ENCODE measurements at regions not wholly inside any gene's neighbourhood (a gene's known extent, or its start where the extent isn't known, plus 50 kb on each side); places are given as distances from the start of the nearest gene placed in this dataset.

- TF ChIP-seq POLR2A (IDR thresholded peaks at IDR 0.05): no peak
- TF ChIP-seq EP300 (IDR thresholded peaks at IDR 0.05): no peak
- TF ChIP-seq POLR2AphosphoS5 (IDR thresholded peaks at IDR 0.05): no peak
- TF ChIP-seq CTCF (IDR thresholded peaks at IDR 0.05): no peak
- H3K36me3 ChIP-seq: no peaks in the 10 kb centered on the region
- H3K4me3 ChIP-seq: no peak overlapping the region
- 60 to 86% methylated on average over 3 to 4 of the region's 5 CpGs for WGBS, 2 donors (ENCODE audit: low coverage in 1 of 2)
- H3K4me1 ChIP-seq: no peaks in the 10 kb centered on the region
- no peak overlapping the region for H3K27ac ChIP-seq
- H3K27me3 ChIP-seq: no peaks in the 10 kb centered on the region
- ATAC-seq: no peak
- no peaks in the 10 kb centered on the region for H3K9me3 ChIP-seq
These were observed 312.6 kb downstream of the FGFR2 start for GRCh38 chr10:121285406-121286196.

GRCh38 chr10:121288011-121288410, 310.2 kb downstream of the FGFR2 start:
- Histone ChIP-seq H3K4me1 (peaks cover 0 to 8% (median 0%) of the 10 kb centered on the region in 3 donors), H3K27ac (no peak overlapping the region), H3K27me3 (no peaks in the 10 kb centered on the region), H3K36me3 (no peaks in the 10 kb centered on the region), H3K4me3 (no peak overlapping the region), H3K9me3 (no peaks in the 10 kb centered on the region)
- ATAC-seq: no peak
- TF ChIP-seq POLR2AphosphoS5 (IDR thresholded peaks at IDR 0.05) (no peak), EP300 (IDR thresholded peaks at IDR 0.05) (no peak), POLR2A (IDR thresholded peaks at IDR 0.05) (no peak), CTCF (IDR thresholded peaks at IDR 0.05) (no peak)
- WGBS, 2 donors (ENCODE audit: low coverage in 1 of 2): no CpG with 5 or more reads among the region's 1 CpG

- Histone ChIP-seq H3K9me3 (no peaks in the 10 kb centered on the region), H3K4me1 (peaks cover 0 to 15% (median 0%) of the 10 kb centered on the region in 3 donors), H3K36me3 (no peaks in the 10 kb centered on the region), H3K27me3 (no peaks in the 10 kb centered on the region), H3K4me3 (no peak overlapping the region), H3K27ac (no peak overlapping the region)
- no peak for ATAC-seq
- no peak for TF ChIP-seq CTCF (IDR thresholded peaks at IDR 0.05)
- no peak for TF ChIP-seq POLR2AphosphoS5 (IDR thresholded peaks at IDR 0.05)
- TF ChIP-seq EP300 (IDR thresholded peaks at IDR 0.05): no peak
- no peak for TF ChIP-seq POLR2A (IDR thresholded peaks at IDR 0.05)
- WGBS, 2 donors (ENCODE audit: low coverage in 1 of 2): 59 to 64% methylated on average over 6 of the region's 6 CpGs
These were observed 309.2 kb downstream of the FGFR2 start for GRCh38 chr10:121288864-121289661.

DNA sequence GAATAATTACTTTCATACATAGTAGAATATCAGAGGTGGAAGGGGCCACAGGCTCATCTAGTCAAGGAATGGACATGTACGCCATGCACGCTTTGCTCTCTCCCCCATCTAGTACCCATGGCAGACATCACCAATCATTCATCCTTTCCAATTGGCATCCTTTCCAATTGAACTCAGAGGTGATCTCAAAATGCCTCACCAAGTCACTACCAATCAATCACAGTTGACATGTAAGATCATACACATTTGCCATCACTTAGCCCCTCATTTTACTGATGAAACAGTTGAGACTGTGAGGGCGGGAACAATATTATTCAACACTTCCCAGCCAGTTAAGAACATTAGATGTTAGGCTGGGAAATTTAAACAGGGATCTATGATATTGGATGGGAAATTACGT, 308.4 kb downstream of the FGFR2 start:
- 92 to 93% methylated on average over 4 of the region's 4 CpGs for WGBS, 2 donors (ENCODE audit: low coverage in 1 of 2)
- no peak for ATAC-seq
- TF ChIP-seq EP300 (IDR thresholded peaks at IDR 0.05) (no peak), CTCF (IDR thresholded peaks at IDR 0.05) (no peak), POLR2AphosphoS5 (IDR thresholded peaks at IDR 0.05) (no peak), POLR2A (IDR thresholded peaks at IDR 0.05) (no peak)
- H3K36me3 ChIP-seq: no peaks in the 10 kb centered on the region
- H3K4me1 ChIP-seq: peaks cover 0 to 21% (median 0%) of the 10 kb centered on the region in 3 donors
- no peak overlapping the region for H3K4me3 ChIP-seq
- H3K27me3 ChIP-seq: no peaks in the 10 kb centered on the region
- H3K9me3 ChIP-seq: no peaks in the 10 kb centered on the region
- H3K27ac ChIP-seq: no peak overlapping the region

All from gastroesophageal sphincter (tissue), 4 donors.